Mammary epithelial cell (primary cell): ENCODE measurements at regions not wholly inside any gene's neighbourhood (a gene's known extent, or its start where the extent isn't known, plus 50 kb on each side); places are given as distances from the start of the nearest gene placed in this dataset.

Experiments used
- CTCF ChIP-seq, 2 donors: IDR thresholded peaks in 1 of 2; conservative IDR thresholded peaks in 1 of 2; 2 replicates each; pipeline ENCODE4 v1.5.1; 2011 to 2012; ENCODE audit warnings: inconsistent platforms in 2 of 2, low read length in 2 of 2, mild to moderate bottlenecking in 2 of 2, control low read depth in 1 of 2, low read depth in 1 of 2; ENCODE audit not compliant: insufficient read depth in 1 of 2; ENCODE audit errors: extremely low read depth in 1 of 2
- EZH2 ChIP-seq: IDR thresholded peaks from 2 replicates; pipeline ENCODE4 v1.6.1; 2012; ENCODE audit warnings: low read length, inconsistent platforms, borderline replicate concordance

- TF ChIP-seq CTCF (conservative IDR thresholded peaks at IDR 0.05 in 1 of 2, IDR thresholded peaks at IDR 0.05 in 1 of 2; ENCODE audit: extremely low read depth in 1 of 2, insufficient read depth in 1 of 2, low read depth in 1 of 2, low read length in 2 of 2) (no peak), EZH2 (no peak)
These were observed 818.1 kb downstream of the SLC4A3 start for GRCh38 chr2:220445429-220446105.
